A673 (cell line): ENCODE measurements at regions not wholly inside any gene's neighbourhood (a gene's known extent, or its start where the extent isn't known, plus 50 kb on each side); places are given as distances from the start of the nearest gene placed in this dataset.

Experiments used
- CTCF ChIP-seq: fragments of 300-800, 200-600 bp; sonication (generic); conservative IDR thresholded peaks from 2 replicates; pipeline ENCODE4 v1.5.1; 2017; ENCODE audit warnings: low read depth, mild to moderate bottlenecking, antibody characterized with exemption, low read length, moderate library complexity, mixed read lengths
- EZH2 ChIP-seq: fragments of 200-600 bp; sonication (generic); IDR thresholded peaks from 2 replicates; pipeline ENCODE4 v1.6.1; 2017; ENCODE audit warnings: borderline replicate concordance, low read depth, mild to moderate bottlenecking, mixed read lengths, antibody characterized with exemption, low read length; ENCODE audit not compliant: poor library complexity, severe bottlenecking

- TF ChIP-seq CTCF, result peak; percentile 88
- TF ChIP-seq EZH2, result no peak
Observed at GRCh38 chr9:105842023-105842644, 147.8 kb downstream of the TMEM38B start.
